GF-D8 (cell line): ENCODE measurements at regions not wholly inside any gene's neighbourhood (a gene's known extent, or its start where the extent isn't known, plus 50 kb on each side); places are given as distances from the start of the nearest gene placed in this dataset.

ENCODE experiments used
- DNase-seq: peaks from one replicate; lab custom pipeline; 2025; lab: John Stamatoyannopoulos, UW

DNA sequence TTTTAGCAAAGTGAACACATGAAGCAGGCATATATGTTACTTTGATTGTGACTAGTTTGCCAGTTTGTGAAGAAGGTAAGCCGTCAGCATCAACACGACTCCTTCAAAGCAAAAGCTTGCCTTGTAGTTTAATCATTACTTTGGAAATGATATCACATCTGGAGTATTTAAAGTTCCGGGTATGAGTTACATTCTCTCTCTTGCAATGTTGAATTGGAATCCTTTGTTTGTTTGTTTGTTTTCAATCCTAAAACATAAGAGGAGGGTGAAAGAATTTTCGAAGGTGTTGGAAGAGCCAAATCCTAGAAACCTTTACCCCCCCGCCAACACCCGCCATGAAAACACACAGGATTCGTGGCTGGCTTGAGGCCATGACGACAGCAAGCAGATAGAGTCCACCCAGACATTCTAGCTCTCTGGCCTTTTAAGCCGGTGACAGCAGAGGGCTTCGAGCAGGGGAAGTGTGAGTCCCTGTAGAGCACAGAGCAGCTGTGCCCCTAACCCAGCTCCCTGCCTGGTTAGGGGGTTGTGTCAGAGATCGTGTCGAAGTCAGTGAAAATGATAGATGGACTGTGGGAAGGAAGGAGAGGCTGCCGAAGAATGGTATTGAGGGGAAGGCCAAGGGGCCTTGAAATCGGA, 103.8 kb upstream of the SMIM21 start:
- no peak for DNase-seq

DNA sequence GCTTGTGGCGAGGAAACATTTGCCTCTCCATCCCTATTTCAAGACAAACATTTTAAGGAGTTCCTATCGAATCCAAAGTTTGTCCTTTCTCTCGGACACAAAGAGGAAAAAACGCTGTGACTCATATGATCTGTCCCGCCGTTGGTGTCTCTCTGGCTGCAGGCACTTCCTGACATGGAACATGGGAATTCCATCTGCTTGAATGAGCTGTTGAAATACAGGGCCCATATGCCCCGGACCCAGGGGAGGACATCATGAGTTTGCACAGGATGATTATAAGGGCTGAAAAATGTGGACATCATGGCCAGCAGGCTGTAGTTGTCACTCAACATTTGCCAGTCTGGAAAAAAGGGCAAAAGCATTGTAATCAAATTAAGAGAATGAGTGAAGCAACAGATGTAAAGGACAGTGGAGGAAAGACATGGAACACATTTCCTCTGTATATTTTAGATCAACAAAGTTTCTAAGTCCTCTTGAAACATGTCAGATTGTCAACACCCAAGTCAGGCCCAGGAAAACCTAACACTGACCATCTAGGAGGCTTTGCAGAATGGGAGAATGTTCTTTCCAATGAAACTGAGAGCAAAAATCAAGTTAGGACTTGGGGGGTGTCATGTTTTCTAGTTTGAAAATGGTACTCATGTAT, 103.2 kb upstream of the SMIM21 start:
- DNase-seq, result no peak

DNA sequence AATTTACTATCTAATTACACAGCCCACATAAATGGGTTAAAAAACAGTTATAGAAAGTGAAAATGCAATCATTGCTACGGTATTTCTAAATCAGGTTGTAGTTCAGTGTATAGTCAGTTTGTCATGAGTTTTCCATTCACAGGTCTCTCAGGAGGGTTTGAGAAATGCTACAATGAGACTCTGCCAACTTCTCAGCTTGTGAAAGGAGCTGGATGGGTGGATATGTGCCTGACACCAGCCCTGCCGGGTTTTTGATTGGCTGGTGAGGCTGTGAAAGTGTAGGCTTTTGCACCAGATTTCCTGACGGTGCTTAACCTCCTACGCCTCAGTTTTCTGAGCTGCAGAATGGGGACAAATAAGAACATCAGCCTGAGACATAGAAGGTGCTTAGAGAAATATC, 102.6 kb upstream of the SMIM21 start:
- no peak for DNase-seq

DNA sequence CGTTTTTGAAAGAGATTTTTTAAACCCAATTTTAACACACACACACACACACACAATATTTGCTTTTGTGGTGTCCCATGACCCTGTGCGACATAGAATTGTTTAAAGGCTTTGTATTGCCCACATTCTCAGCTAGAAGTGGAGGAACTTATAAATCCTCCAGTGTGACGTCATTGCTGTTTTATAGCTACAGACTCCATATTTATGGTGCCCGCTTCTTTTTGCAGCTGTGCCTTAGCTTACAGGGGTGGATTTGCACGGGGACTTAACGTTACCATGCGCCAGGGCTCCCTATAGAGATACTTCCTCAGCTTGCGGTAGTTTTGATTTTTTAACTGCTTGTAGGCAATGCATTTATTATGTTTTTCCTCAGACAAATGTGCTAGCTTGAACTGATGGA, 101.9 kb upstream of the SMIM21 start:
- DNase-seq, result no peak

DNA sequence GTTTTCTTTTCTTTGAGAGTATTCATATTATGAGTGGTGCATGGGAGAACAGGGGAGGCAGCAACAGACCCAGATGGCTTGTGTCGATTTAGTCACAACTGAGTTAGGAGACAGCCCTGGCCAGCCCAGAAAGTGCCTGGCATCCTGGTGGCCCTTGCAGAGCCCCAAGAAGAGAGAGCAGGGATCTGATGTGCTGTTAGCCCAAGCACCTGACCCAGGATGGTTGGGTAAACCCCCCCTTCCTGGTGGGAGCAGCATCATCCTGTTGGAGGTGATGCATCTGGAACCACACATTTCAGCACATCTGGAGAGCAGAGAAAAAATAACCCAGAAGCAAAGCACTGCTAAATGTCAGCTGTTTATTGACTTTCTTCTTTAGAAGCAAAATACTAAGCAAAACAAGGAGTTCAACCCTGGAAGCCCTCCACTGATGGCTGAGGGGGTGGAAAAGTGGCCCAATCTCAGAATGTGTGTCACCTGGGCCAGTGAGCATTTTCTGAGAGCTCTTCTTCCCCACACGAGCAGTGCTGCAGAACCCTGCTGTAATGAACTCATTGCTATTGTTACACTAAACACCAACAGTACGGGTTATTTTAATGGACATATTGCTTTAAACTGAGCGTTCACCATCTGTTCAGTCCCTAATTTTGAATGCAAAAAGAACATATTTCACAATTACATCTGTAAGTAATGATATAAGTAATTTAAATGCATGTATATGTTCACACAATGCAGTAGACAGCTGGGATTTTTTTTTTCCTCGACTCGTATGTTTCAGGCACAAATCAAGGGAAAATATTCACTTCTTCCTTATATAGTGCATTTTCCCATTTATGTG, 100.6 kb upstream of the SMIM21 start:
- no peak for DNase-seq

DNA sequence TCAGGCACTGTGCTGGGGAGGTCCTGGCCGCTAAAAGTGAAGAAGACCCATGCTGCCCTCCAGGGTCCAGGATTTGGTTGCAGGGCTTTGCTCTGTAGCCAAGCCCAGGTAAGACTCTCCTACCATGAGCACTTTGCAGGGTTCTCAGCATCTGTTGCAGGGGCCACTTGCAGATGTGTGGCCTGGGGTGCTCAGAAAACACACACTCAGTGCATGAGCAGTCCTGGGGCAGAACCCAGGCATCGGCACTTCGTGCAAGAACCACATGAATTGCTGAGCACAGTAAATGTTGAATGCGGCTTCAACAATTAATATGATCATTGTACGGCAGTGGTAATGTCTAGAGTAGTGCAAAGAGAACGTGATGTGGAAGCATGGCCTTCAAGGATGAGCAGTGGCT, 98.5 kb upstream of the SMIM21 start:
- DNase-seq, result no peak

DNA sequence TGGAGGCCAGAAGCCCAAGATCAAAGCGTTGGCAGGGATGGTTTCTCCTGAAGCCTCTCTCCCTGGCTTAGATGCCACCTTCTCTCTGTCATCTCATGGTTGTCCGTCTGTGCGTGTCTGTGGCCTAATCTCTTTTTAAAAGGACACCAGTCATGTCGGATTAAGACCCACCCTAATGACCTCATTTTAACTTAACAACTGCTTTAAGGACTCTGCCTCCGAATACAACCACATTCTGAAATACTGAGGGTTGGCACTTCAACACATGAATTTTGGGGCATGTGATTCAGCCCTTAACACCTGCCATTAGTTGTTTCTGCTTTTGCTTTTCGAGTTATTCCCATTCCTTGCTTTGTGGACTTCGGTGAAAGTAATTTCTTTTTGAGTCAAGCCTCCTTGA, 97.8 kb upstream of the SMIM21 start:
- DNase-seq, result no peak

DNA sequence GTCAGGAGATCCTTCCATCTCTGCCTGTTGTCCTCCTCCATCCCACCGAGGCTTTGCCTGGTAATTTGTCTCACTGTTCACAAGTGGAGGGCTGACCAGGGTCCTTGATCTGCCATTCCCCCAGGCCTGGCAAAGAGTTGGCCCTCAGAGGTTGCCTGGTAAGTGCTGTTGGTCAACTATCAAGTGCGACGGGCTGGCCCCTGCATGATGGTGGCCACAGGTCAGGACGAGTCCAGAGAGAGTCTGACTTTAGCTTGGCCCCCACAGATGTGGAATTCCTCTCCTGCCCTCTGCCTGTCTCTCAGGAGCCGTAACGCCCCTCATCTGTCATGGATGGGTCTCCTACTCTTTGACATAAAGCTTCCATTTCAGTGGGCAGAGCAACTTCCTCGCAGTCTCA, 97.3 kb upstream of the SMIM21 start:
- no peak for DNase-seq

DNA sequence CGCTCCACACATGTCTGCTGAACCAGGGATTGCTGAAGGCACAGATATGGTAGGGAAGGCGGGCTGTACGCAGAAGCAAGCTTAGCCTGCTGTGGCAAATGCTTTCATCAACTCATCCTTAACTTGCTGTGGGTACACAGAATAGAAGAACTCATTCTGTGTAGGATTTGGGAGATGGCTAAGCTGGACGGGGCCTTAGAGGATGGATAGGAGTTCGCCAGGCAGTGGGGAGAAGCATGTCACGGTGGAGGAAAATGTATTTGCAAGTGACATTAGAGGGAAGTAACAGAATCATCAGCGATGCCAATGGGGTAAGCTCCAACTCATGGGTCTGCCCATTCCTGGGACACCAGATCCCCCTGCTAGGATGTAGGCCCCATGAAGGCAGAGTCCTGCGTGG, 96.7 kb upstream of the SMIM21 start:
- no peak for DNase-seq

DNA sequence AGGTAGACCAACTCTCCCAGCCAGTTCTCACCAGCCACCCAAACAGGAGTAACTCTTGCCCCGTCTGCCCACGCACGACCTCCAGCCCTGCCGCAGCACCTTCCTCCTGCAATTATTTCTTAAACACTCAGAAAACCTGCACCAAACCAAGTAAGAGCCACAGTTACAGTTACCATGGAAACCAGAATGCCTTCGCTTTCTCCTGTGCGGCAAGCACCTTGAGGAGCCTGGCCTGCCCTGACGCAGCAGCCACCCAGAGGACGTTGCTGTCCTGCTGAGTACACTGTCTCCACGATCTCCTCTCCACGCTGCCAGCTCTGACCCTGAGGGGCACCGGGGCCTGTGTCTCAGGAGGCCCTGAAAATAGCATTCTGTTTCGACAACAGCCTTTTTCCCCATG, 94.3 kb upstream of the SMIM21 start:
- DNase-seq, result no peak

DNA sequence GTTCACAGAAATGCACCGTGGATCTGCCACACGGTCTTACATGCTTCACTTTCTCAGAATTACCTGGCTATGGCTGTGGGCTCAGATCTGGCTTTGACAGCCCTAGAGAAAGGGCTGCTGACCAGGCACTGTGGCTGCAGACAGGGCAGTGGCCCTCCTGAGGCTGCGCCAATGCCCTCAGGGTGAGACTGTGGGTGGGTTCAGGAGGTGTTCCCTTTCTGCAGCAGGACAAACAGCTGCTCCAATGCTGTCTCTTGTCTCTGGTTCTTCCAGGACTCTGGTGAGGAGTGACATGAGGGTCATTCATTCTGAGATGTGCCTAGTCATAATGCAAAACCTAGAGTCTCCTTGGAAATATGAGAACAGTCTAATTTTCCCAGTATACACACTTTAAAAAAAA, 90.5 kb upstream of the SMIM21 start:
- DNase-seq, result no peak

DNA sequence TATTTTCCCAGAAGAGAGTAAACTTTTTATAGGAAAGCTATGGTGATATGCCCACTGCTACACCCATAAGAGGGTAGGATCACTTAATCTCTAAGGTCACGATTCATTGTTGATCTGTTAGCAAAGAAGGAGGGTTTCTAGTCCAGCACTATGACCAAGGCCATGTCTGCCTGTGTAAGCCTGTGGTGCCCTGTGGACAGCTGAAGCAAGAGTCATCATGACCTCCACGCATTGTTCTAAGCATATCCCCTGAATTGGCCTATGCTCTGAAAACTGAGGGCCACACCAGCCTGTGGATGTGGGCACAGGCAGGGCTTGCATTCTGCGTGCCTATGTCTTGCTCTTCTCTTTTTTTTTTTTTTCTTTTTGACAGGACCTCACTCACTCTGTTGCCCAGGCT, 89.8 kb upstream of the SMIM21 start:
- no peak for DNase-seq

DNA sequence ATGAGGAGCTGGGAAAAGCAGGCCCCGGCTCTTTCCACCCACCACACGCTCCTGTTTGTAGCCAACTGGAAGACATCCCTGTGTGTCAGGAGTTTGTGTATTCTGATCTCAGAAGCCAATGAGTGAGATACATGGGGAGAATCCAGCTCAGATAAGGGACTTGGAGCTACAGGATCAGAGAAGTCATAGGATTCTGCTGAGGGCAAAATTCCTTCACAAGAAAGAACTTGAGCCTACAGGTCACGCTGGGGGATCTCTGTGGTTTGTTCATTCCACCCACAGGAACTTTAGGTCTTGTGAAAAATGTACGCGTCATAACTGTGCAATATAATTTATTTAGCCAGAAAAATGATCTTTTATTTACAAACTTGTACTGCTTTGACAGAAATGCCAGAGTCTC, 80.1 kb upstream of the SMIM21 start:
- no peak for DNase-seq

DNA sequence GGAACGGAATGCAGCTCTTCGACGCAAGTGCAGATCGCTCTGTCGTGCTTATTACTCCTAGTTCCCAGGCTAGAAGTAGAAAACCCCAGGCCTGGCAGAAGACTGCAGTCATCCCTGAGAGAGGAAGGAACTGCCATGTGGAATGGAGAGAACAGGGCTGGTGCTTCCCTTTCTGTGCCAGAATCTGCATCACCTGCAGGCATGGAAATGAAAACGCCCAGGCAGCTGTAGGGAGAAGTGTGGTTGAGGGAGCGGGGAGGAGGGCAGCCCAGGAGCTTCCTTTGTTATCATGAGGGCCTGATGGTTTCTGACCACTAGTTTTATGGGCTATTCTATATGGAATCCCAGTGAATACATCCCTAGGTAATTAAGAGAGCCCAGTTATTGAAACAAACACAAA, 79.4 kb upstream of the SMIM21 start:
- no peak for DNase-seq

DNA sequence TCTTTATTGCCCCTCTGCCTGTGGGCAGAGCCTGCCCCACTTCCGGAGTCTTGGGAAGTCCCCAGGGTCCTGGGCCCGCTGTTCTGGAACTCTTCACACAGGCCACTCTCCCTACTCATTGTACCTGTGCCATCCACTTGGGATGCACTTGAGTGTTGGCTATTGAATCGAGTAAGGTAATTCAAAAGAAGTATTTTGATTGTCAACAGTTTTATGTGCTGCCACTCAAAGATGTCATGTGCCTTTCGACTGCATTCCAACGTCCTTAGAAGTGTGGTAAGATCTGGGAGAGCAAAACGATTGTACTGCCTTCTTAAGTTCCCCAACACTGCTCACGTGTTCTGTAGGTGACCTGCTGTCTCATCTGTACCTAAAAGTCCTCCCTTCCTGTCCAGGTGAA, 77.0 kb upstream of the SMIM21 start:
- no peak for DNase-seq

DNA sequence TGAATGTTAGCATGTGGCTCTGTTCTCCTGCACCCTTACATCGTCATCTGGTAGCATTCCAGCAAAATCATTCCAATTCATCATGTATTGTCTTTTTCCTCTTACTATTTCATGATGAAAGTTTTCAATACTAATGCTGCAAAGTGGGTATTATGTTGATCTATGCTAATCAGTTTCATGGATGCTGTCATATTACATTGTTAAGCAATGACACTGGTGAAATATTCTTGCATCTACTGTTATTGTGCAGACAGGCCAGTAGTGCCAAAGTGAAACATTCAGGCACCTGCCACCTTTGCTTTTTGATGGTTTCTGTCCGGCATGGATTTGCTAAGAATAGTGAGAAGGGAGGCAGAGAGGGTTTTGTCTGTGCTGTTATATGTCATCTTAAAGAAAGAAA, 76.1 kb upstream of the SMIM21 start:
- no peak for DNase-seq

DNA sequence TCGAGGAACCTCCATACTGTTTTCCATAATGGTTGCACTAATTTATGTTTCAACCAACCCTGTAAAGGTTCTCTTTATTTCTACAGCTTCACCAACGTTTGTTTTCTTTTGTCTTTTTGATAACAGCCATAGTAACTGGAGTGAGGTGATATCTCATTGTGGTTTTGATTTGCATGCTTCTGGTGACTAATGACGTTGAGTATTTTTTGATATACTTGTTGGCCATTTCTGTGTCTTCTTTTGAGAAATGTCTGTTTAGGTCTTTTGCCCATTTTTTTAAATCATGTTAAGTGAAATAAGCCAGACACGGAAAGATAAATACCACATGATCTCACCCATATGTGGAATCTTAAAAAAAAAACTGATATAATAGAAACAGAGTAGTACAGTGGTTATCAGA, 74.8 kb upstream of the SMIM21 start:
- DNase-seq, result no peak

DNA sequence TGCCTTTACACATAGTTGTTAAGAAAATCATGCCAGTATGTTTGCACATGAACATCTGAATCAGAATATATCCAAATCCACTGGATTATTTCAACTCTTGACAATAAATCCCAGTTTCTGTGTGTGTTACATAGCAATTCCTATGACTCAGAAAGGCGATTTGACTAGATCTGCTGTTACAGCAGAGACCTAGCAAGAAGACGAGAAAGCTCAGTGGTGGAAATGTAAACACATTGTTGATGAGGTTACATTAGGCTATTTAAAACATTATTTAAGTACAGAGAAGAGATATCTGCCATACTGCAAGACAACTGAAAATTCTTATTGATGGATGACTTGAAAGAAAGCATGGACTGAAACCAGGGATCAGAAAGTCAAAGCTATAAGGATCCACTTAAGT, 73.0 kb upstream of the SMIM21 start:
- DNase-seq, result no peak

DNA sequence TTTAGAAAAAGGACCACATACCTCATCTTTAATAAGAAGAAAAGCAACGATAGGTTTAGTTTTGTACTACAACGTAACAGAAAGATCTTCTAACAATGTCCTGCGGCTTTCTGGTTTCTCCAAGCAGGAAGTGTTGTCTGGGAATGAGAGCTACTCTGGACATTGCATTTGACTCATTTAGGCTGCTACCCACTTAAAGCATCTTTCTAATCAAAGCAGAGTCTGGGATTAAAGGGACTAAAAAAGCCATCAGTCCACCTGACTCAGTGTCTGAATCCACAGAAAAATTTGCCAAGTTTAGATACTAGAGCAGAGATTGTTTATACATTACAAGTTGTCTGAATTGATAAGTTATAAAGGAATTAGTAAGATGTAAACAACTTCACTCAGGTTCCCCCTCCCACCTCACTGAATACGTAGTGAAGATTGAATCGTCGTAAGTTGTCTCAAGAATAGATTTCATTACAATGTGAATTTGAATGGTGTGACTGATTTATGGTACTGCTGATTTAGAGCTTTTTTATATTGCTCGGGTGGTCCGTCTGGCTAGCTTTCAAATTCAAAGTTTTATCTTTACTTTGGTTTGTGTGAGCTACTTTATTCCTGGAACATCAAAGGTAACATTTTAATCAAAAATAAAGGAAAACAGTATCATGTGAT, 70.2 kb upstream of the SMIM21 start:
- no peak for DNase-seq

DNA sequence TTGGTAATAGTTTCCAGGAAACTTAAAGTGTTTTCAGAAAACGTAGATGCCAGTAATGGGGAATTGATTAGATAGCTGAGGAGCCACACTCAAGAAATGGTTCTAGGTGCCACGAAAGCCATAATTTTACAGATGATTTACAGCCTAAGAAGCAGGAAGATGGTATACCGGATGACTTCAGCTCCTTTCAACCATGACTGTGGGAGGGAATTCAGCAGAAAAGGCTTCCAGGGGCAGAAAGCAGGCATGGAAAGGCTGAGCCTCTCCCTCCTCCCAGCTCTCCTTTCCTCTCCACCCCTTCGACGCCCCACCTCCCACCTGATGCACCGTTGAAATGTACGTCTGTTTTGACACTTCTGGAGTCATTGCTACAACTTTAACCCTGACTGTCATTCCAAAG, 68.6 kb upstream of the SMIM21 start:
- DNase-seq, result no peak

DNA sequence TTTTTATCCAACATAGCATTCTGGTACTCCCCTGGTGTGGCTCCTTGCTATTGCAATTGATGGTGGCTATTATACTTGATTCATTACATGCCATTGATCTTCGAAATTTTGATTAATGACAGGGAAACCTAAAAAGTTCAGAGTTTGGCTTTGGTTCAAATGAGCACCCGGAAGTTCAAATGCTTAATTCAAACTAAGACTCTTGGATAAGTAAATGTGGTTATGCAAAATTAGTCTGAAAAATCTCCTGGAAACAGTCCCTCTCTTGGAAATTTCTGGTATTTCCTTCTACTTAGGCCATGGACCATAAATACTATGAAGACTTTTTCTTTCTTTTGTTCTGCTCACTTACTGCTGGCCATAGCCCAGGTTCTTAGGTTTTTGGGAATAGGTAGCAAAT, 65.3 kb upstream of the SMIM21 start:
- no peak for DNase-seq

DNA sequence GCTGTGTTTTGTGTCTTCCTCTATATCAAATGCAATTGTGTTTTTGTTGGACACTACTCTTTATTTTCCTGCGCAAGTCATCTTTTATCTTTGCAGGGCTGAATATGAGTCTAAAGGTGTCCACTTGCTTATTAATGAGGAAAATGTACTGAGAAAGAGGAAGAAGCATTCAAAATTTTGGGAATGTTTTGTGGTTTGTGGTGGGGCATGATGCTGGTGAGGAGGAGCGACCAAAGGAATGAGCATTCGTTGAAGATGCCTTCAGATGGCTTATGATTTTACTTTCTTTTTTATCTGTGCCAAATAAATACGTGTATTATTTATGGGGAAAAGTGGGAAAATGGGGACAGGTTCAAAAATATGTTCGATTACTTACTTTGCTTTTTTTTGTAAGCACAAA, 63.9 kb upstream of the SMIM21 start:
- DNase-seq, result no peak
